H9 (cell line): ENCODE measurements at regions not wholly inside any gene's neighbourhood (a gene's known extent, or its start where the extent isn't known, plus 50 kb on each side); places are given as distances from the start of the nearest gene placed in this dataset.

Source experiments
- DNase-seq: peaks from one replicate; pipeline ENCODE4 v3.0.0-alpha.2; 2017
- H2AFZ ChIP-seq: one replicate; pipeline ENCODE4 v1.6.1; 2013; ENCODE audit warnings: mild to moderate bottlenecking, low read length, control low read depth, moderate library complexity
- H2AK5ac ChIP-seq: 2 replicates; pipeline ENCODE4 v1.6.1; 2013; ENCODE audit warnings: low read length, control low read depth, mixed read lengths; ENCODE audit not compliant: insufficient read length
- H2BK120ac ChIP-seq: one replicate; pipeline ENCODE4 v1.6.1; 2013; ENCODE audit warnings: low read depth, mild to moderate bottlenecking, low read length, control low read depth, inconsistent platforms; ENCODE audit not compliant: poor library complexity, severe bottlenecking
- H2BK12ac ChIP-seq: 2 replicates; pipeline ENCODE4 v1.6.1; 2013; ENCODE audit warnings: low read length, control low read depth, mixed read lengths, low read depth; ENCODE audit not compliant: insufficient read length
- H2BK15ac ChIP-seq: 2 replicates; pipeline ENCODE4 v1.6.1; 2013; ENCODE audit warnings: low read depth, low read length, control low read depth
- H2BK20ac ChIP-seq: one replicate; pipeline ENCODE4 v1.6.1; 2013; ENCODE audit warnings: low read depth, mild to moderate bottlenecking, low read length, control low read depth, inconsistent platforms; ENCODE audit not compliant: poor library complexity, severe bottlenecking
- H2BK5ac ChIP-seq: 2 replicates; pipeline ENCODE4 v1.6.1; 2013; ENCODE audit warnings: low read length, control low read depth, mixed read lengths; ENCODE audit not compliant: insufficient read length
- H3K14ac ChIP-seq: 2 replicates; pipeline ENCODE4 v1.6.1; 2013; ENCODE audit warnings: low read length, control low read depth; ENCODE audit not compliant: insufficient read depth
- H3K18ac ChIP-seq: 2 replicates; pipeline ENCODE4 v1.6.1; 2013; ENCODE audit warnings: low read depth, mild to moderate bottlenecking, mixed read lengths, low read length, control low read depth; ENCODE audit not compliant: insufficient read length
- H3K23ac ChIP-seq: 2 replicates; pipeline ENCODE4 v1.6.1; 2013; ENCODE audit warnings: low read length, control low read depth, mixed read lengths, low read depth; ENCODE audit not compliant: insufficient read length
- H3K23me2 ChIP-seq: 2 replicates; pipeline ENCODE4 v1.6.1; 2013; ENCODE audit warnings: low read depth, mild to moderate bottlenecking, mixed read lengths, low read length, control low read depth; ENCODE audit not compliant: insufficient read length, poor library complexity, severe bottlenecking
- H3K27ac ChIP-seq: 2 replicates; pipeline ENCODE4 v1.5.1; 2013; ENCODE audit warnings: low read length, control low read depth, mixed read lengths, low read depth; ENCODE audit not compliant: insufficient read length
- H3K27me3 ChIP-seq: 2 replicates; pipeline ENCODE4 v1.6.1; 2013; ENCODE audit warnings: low read length, control low read depth, inconsistent platforms; ENCODE audit not compliant: insufficient read depth
- H3K4ac ChIP-seq: 2 replicates; pipeline ENCODE4 v1.6.1; 2013; ENCODE audit warnings: low read depth, mild to moderate bottlenecking, control low read depth, inconsistent platforms, low read length, moderate library complexity
- H3K4me1 ChIP-seq: 2 replicates; pipeline ENCODE4 v1.6.1; 2013; ENCODE audit warnings: low read length, control low read depth, inconsistent platforms; ENCODE audit not compliant: insufficient read depth
- H3K4me2 ChIP-seq: 2 replicates; pipeline ENCODE4 v1.6.1; 2013; ENCODE audit warnings: low read length, control low read depth, mixed read lengths; ENCODE audit not compliant: insufficient read length, insufficient read depth
- H3K56ac ChIP-seq: 2 replicates; pipeline ENCODE4 v1.6.1; 2013; ENCODE audit warnings: low read depth, mild to moderate bottlenecking, mixed read lengths, low read length, control low read depth; ENCODE audit not compliant: insufficient read length
- H3K79me1 ChIP-seq: 2 replicates; pipeline ENCODE4 v1.6.1; 2013; ENCODE audit warnings: low read depth, mild to moderate bottlenecking, moderate library complexity, low read length, control low read depth, inconsistent platforms; ENCODE audit not compliant: insufficient read depth, poor library complexity, severe bottlenecking
- H3K79me2 ChIP-seq: 2 replicates; pipeline ENCODE4 v1.6.1; 2013; ENCODE audit warnings: low read length, control low read depth, inconsistent platforms; ENCODE audit not compliant: insufficient read depth
- H3K9ac ChIP-seq: 2 replicates; pipeline ENCODE4 v1.6.1; 2013; ENCODE audit warnings: low read length, control low read depth, mixed read lengths; ENCODE audit not compliant: insufficient read length; ENCODE audit errors: extremely low read depth
- H3K9me3 ChIP-seq: one replicate; pipeline ENCODE4 v1.6.1; 2013; ENCODE audit warnings: low read depth, low read length, inconsistent platforms; ENCODE audit not compliant: control insufficient read depth
- H3T11ph ChIP-seq: one replicate; pipeline ENCODE4 v1.6.1; 2013; ENCODE audit warnings: mild to moderate bottlenecking, low read length, control low read depth, inconsistent platforms
- H4K20me1 ChIP-seq: one replicate; pipeline ENCODE4 v1.6.1; 2013; ENCODE audit not compliant: control insufficient read depth, insufficient read length, insufficient read depth
- H4K5ac ChIP-seq: 2 replicates; pipeline ENCODE4 v1.6.1; 2013; ENCODE audit warnings: low read depth, mild to moderate bottlenecking, mixed read lengths, low read length, control low read depth; ENCODE audit not compliant: insufficient read length
- H4K8ac ChIP-seq: replicated peaks from 2 replicates; pipeline ENCODE4 v1.6.1; 2013; ENCODE audit warnings: low read length, control low read depth, mixed read lengths, low read depth; ENCODE audit not compliant: insufficient read length
- H4K91ac ChIP-seq: 2 replicates; pipeline ENCODE4 v1.6.1; 2013; ENCODE audit warnings: low read depth, mild to moderate bottlenecking, moderate library complexity, mixed read lengths, low read length, control low read depth; ENCODE audit not compliant: insufficient read length
- H3K27ac Mint-ChIP-seq, 3 experiments: 2 replicates in 2 of 3; 3 replicates in 1 of 3; pipeline ENCODE4 v1.8.0; 2020 to 2021; ENCODE audit warnings: mixed read lengths in 3 of 3, mild to moderate bottlenecking in 1 of 3, moderate library complexity in 1 of 3
- H3K27me3 Mint-ChIP-seq: 2 replicates; pipeline ENCODE4 v1.8.0; 2021; ENCODE audit warnings: low read depth, mild to moderate bottlenecking, moderate library complexity, mixed read lengths
- H3K36me3 Mint-ChIP-seq, 3 experiments: 2 replicates in 2 of 3; 3 replicates in 1 of 3; pipeline ENCODE4 v1.8.0; 2020 to 2021; ENCODE audit warnings: low read depth in 3 of 3, mixed read lengths in 3 of 3; ENCODE audit not compliant: insufficient read depth in 1 of 3
- H3K4me1 Mint-ChIP-seq, 2 experiments: 2 replicates each; pipeline ENCODE4 v1.8.0; 2020; ENCODE audit warnings: mixed read lengths in 2 of 2
- H3K4me3 Mint-ChIP-seq, 2 experiments: 2 replicates in 1 of 2; 3 replicates in 1 of 2; pipeline ENCODE4 v1.8.0; 2020 to 2021; ENCODE audit warnings: mild to moderate bottlenecking in 2 of 2, mixed read lengths in 2 of 2, moderate library complexity in 1 of 2
- H3K9me3 Mint-ChIP-seq, 2 experiments: 2 replicates in 1 of 2; 3 replicates in 1 of 2; pipeline ENCODE4 v1.8.0; 2020; ENCODE audit warnings: mild to moderate bottlenecking in 2 of 2, mixed read lengths in 2 of 2, moderate library complexity in 1 of 2
- WGBS: extraction: QIAGEN DNeasy Blood & Tissue Kit; methylation state at CpG from one replicate; pipeline ENCODE4 v1.1.7; 2013; ENCODE audit warnings: missing lambda C conversion rate, low lambda C conversion rate, mixed read lengths; ENCODE audit not compliant: insufficient read length; ENCODE audit errors: extremely low coverage; 5-methylcytosine and 5-hydroxymethylcytosine counted together
- TF ChIP-seq, protein P1 (sequence below): fragments of 200-600 bp; sonication (generic); conservative IDR thresholded peaks from 3 replicates; pipeline ENCODE4 v1.8.0; 2021; ENCODE audit warnings: antibody characterized with exemption, mild to moderate bottlenecking

DNA sequence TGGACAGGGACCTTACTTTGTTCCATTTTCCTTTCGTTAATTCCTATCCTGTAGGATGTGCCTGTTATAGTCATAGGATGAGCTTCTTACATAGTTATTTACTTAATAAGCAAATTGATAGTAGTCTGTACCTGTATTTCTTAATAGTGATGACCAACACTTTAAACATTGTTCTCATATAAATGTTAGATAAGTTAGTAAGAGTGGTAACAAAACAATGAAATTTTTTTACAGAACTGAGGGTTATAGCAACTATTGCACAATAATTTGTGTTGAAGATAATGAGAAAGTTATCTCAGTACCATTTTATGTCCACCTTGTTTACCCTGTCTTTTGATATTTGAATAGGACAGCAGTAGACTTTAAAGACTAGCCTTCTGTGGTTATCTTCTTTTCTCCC lies 162.9 kb upstream of the ELL2 start:
- no CpG with 5 or more reads among the region's 1 CpG for WGBS
- Mint-ChIP-seq H3K4me3 (no peak overlapping the region), H3K9me3 (no peaks in the 10 kb centered on the region), H3K36me3 (no peaks in the 10 kb centered on the region), H3K4me1 (peaks cover 4 to 5% of the 10 kb centered on the region in 2 experiments), H3K27ac (no peak overlapping the region), H3K27me3 (no peaks in the 10 kb centered on the region; the same call in 1 of the 2 replicates)
- H3K4ac ChIP-seq: no peak overlapping the region
- H3K4me2 ChIP-seq: no peak overlapping the region
- no peak overlapping the region for H2BK20ac ChIP-seq
- no peak overlapping the region for H3K23ac ChIP-seq
- H3K79me1 ChIP-seq: no peaks in the 10 kb centered on the region
- H4K5ac ChIP-seq: no peak overlapping the region
- H3K27me3 ChIP-seq: no peaks in the 10 kb centered on the region
- no peak overlapping the region for H2BK120ac ChIP-seq
- H3T11ph ChIP-seq: no peak overlapping the region
- H2AFZ ChIP-seq: no peak overlapping the region
- H3K4me1 ChIP-seq: no peaks in the 10 kb centered on the region
- no peak overlapping the region for H2BK15ac ChIP-seq
- no peak overlapping the region for H2BK5ac ChIP-seq
- no peak overlapping the region for H3K27ac ChIP-seq
- H3K18ac ChIP-seq: no peak overlapping the region
- H3K23me2 ChIP-seq: no peaks in the 10 kb centered on the region
- no peak overlapping the region for H2AK5ac ChIP-seq
- no peak overlapping the region for H2BK12ac ChIP-seq
- H3K9ac ChIP-seq: no peak overlapping the region
- H4K20me1 ChIP-seq: no peaks in the 10 kb centered on the region
- H3K9me3 ChIP-seq: no peaks in the 10 kb centered on the region
- H3K56ac ChIP-seq: no peak overlapping the region
- TF ChIP-seq, protein P1, sequence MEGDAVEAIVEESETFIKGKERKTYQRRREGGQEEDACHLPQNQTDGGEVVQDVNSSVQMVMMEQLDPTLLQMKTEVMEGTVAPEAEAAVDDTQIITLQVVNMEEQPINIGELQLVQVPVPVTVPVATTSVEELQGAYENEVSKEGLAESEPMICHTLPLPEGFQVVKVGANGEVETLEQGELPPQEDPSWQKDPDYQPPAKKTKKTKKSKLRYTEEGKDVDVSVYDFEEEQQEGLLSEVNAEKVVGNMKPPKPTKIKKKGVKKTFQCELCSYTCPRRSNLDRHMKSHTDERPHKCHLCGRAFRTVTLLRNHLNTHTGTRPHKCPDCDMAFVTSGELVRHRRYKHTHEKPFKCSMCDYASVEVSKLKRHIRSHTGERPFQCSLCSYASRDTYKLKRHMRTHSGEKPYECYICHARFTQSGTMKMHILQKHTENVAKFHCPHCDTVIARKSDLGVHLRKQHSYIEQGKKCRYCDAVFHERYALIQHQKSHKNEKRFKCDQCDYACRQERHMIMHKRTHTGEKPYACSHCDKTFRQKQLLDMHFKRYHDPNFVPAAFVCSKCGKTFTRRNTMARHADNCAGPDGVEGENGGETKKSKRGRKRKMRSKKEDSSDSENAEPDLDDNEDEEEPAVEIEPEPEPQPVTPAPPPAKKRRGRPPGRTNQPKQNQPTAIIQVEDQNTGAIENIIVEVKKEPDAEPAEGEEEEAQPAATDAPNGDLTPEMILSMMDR: no peak
- H4K8ac ChIP-seq: no peak overlapping the region
- no peak overlapping the region for H3K14ac ChIP-seq
- DNase-seq: no peak
- H4K91ac ChIP-seq: no peak overlapping the region
- no peaks in the 10 kb centered on the region for H3K79me2 ChIP-seq
